B cell (primary cell): ENCODE measurements at regions not wholly inside any gene's neighbourhood (a gene's known extent, or its start where the extent isn't known, plus 50 kb on each side); places are given as distances from the start of the nearest gene placed in this dataset.
"Not testable (repeated sequence)": the region's sequence is repeated elsewhere in the genome, so short reads cannot be mapped to it uniquely, and the experiment has no call there.

ENCODE experiments used
- ATAC-seq: fragments of 200-7000 bp; cut with Tn5 transposase; one replicate; pipeline ENCODE4 v1.10.0; 2021; ENCODE audit warnings: low read depth, mild to moderate bottlenecking, moderate number of reproducible peaks, moderate library complexity
- CTCF ChIA-PET: fragments of 350-600 bp; sonication (Branson Sonifier 250); formaldehyde crosslinking; loops from one replicate; lab custom pipeline; 2021; ENCODE audit warnings: antibody characterized with exemption, inconsistent platforms; lab: Charles Lee
- POLR2A ChIA-PET: fragments of 350-600 bp; sonication (Branson Sonifier 250); formaldehyde crosslinking; loops from one replicate; lab custom pipeline; 2021; ENCODE audit warnings: antibody characterized with exemption; lab: Charles Lee
- DNase-seq: peaks from one replicate; pipeline ENCODE4 v3.0.0; 2013
- H2AFZ ChIP-seq: 2 replicates; pipeline ENCODE4 v1.6.1; 2012; ENCODE audit warnings: mild to moderate bottlenecking, low read depth, low read length; ENCODE audit not compliant: insufficient read depth, poor library complexity, severe bottlenecking
- H3K27ac ChIP-seq, 2 donors: 1 replicate in 1 of 2; 2 replicates in 1 of 2; pipeline ENCODE4 v1.5.1; 2012 to 2013; ENCODE audit warnings: low read length in 2 of 2, mild to moderate bottlenecking in 2 of 2, moderate library complexity in 1 of 2
- H3K27me3 ChIP-seq, 4 experiments: fragments of 200-600 bp in 1 of 4; sonication (generic) in 1 of 4; replicated peaks in 1 of 4; 1 replicate in 2 of 4; 2 replicates in 2 of 4; pipeline versions ENCODE4 v1.6.1 to v1.7.0; 2013 to 2016; ENCODE audit warnings: low read length in 3 of 4, mild to moderate bottlenecking in 2 of 4, mixed read lengths in 1 of 4, moderate library complexity in 1 of 4; ENCODE audit not compliant: insufficient read depth in 4 of 4, control insufficient read depth in 3 of 4; ENCODE audit errors: control extremely low read depth in 1 of 4
- H3K36me3 ChIP-seq, 2 experiments: replicated peaks in 1 of 2; 1 replicate in 1 of 2; 2 replicates in 1 of 2; pipeline versions ENCODE4 v1.6.1 to v1.7.1; 2013; ENCODE audit warnings: low read length in 1 of 2; ENCODE audit not compliant: insufficient read depth in 2 of 2, control insufficient read depth in 1 of 2; ENCODE audit errors: control extremely low read depth in 1 of 2, extremely low read depth in 1 of 2
- H3K4me1 ChIP-seq, 2 donors: fragments of 200-600 bp in 1 of 2; sonication (generic) in 1 of 2; 1 replicate in 1 of 2; 2 replicates in 1 of 2; pipeline versions ENCODE4 v1.5.1 to v1.6.1; 2013 to 2017; ENCODE audit warnings: low read length in 2 of 2; ENCODE audit not compliant: control insufficient read depth in 2 of 2, insufficient read depth in 2 of 2
- H3K4me2 ChIP-seq: replicated peaks from 2 replicates; pipeline ENCODE3; 2012; ENCODE audit warnings: mild to moderate bottlenecking, low read depth, low read length; ENCODE audit not compliant: poor library complexity, severe bottlenecking
- H3K4me3 ChIP-seq, 5 experiments: fragments of 200-600 bp in 1 of 5; sonication (generic) in 1 of 5; 1 replicate in 3 of 5; 2 replicates in 2 of 5; pipeline versions ENCODE4 v1.5.1 to v1.7.0; 2011 to 2016; ENCODE audit warnings: low read length in 4 of 5, mild to moderate bottlenecking in 4 of 5, low read depth in 2 of 5, control low read depth in 1 of 5, moderate library complexity in 1 of 5; ENCODE audit not compliant: insufficient read depth in 1 of 5; ENCODE audit errors: control extremely low read depth in 1 of 5, extremely low read depth in 1 of 5
- H3K79me2 ChIP-seq: fragments of 200-600 bp; sonication (generic); one replicate; pipeline ENCODE4 v1.6.0; 2016; ENCODE audit warnings: low read length; ENCODE audit not compliant: control insufficient read depth, insufficient read depth
- H3K9ac ChIP-seq: fragments of 200-600 bp; sonication (generic); 2 replicates; pipeline ENCODE4 v1.6.1; 2017; ENCODE audit warnings: mild to moderate bottlenecking, low read length, moderate library complexity
- H3K9me3 ChIP-seq, 3 donors: one replicate each; pipeline versions ENCODE4 v1.6.1 to v1.7.1; 2013; ENCODE audit warnings: low read length in 2 of 3; ENCODE audit not compliant: control insufficient read depth in 2 of 3, insufficient read depth in 1 of 3; ENCODE audit errors: control extremely low read depth in 1 of 3
- H4K20me1 ChIP-seq: 2 replicates; pipeline ENCODE4 v1.6.0; 2012; ENCODE audit warnings: mild to moderate bottlenecking, low read length; ENCODE audit not compliant: insufficient read depth, control insufficient read depth, poor library complexity, severe bottlenecking
- H3K27ac Mint-ChIP-seq: one replicate; pipeline ENCODE4 v1.8.0; 2021; ENCODE audit warnings: mixed read lengths
- H3K27me3 Mint-ChIP-seq: one replicate; pipeline ENCODE4 v1.8.0; 2021; ENCODE audit warnings: mixed read lengths
- H3K4me1 Mint-ChIP-seq: one replicate; pipeline ENCODE4 v1.8.0; 2021; ENCODE audit warnings: mixed read lengths
- H3K4me3 Mint-ChIP-seq: one replicate; pipeline ENCODE4 v1.8.0; 2021; ENCODE audit warnings: mixed read lengths
- H3K9me3 Mint-ChIP-seq: one replicate; pipeline ENCODE4 v1.8.0; 2022; ENCODE audit warnings: mixed read lengths; ENCODE audit not compliant: insufficient read depth
- CTCF ChIP-seq: fragments of 200-600 bp; IDR thresholded peaks from one replicate; pipeline ENCODE4 v1.8.0; 2022; ENCODE audit warnings: antibody characterized with exemption, mild to moderate bottlenecking
- EZH2 ChIP-seq: IDR thresholded peaks from 2 replicates; pipeline ENCODE4 v1.6.1; 2012; ENCODE audit warnings: borderline replicate concordance, low read depth, mild to moderate bottlenecking, moderate library complexity, low read length; ENCODE audit not compliant: insufficient read depth, poor library complexity, severe bottlenecking
- WGBS: methylation state at CpG from one replicate; pipeline ENCODE4 v1.1.5; 2013; ENCODE audit warnings: missing lambda C conversion rate; ENCODE audit not compliant: insufficient coverage; 5-methylcytosine and 5-hydroxymethylcytosine counted together
- intact Hi-C: fragments of 100-400 bp; cut with micrococcal nuclease; formaldehyde crosslinking; loops from one replicate; pipeline ENCODE4 v1.10.0; 2022

DNA sequence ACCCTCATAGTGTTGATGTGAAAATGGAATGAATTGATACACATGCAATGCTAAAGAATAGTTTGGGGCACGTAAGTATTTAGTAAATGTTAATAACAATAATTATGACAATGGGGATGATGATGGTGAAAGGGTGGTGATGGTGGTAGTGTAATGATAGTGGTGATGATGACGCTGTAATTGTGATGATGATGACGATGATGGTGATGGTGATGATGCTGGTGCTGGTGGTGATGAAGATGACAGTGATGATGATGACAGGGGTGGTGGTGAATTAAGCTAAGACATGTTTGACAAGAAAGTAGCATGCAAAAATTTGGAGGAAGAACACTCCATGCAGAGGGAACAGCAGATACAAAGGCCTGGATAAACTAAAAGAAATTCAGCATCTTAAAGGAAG lies 364.4 kb upstream of the API5 start:
- no peak overlapping the region for H3K4me3 Mint-ChIP-seq
- intact Hi-C loops = no loop called here
- Histone ChIP-seq H3K9ac (no peak overlapping the region), H3K4me1 (no peaks in the 10 kb centered on the region), H3K36me3 (no peaks in the 10 kb centered on the region), H3K4me3 (no peak overlapping the region), H3K4me2 (no peak overlapping the region), H3K79me2 (no peaks in the 10 kb centered on the region), H3K27ac (no peak overlapping the region), H3K9me3 (peaks cover 0 to 5% (median 1%) of the 10 kb centered on the region in 3 donors), H4K20me1 (no peaks in the 10 kb centered on the region), H2AFZ (no peak overlapping the region), H3K27me3 (no peaks in the 10 kb centered on the region)
- 93% methylated on average over 3 of the region's 3 CpGs for WGBS
- ChIA-PET CTCF (no interaction called here), POLR2A (no interaction called here)
- DNase-seq = no peak
- no peaks in the 10 kb centered on the region for H3K4me1 Mint-ChIP-seq
- ATAC-seq = no peak
- no peak overlapping the region for H3K27ac Mint-ChIP-seq
- H3K9me3 Mint-ChIP-seq = no peaks in the 10 kb centered on the region
- H3K27me3 Mint-ChIP-seq = no peaks in the 10 kb centered on the region
- TF ChIP-seq EZH2 = no peak
- no peak for TF ChIP-seq CTCF

- H3K4me2 ChIP-seq, intact Hi-C loops, H3K9me3 Mint-ChIP-seq, ATAC-seq, H3K4me1 ChIP-seq, POLR2A ChIA-PET, DNase-seq, H3K4me3 Mint-ChIP-seq, H3K27me3 ChIP-seq, H3K27ac Mint-ChIP-seq, H3K79me2 ChIP-seq, CTCF ChIA-PET, H3K4me3 ChIP-seq, H2AFZ ChIP-seq, H3K4me1 Mint-ChIP-seq, H3K9me3 ChIP-seq, H4K20me1 ChIP-seq, H3K27me3 Mint-ChIP-seq, H3K9ac ChIP-seq, H3K36me3 ChIP-seq, H3K27ac ChIP-seq: not testable (repeated sequence)
- 90% methylated on average over 30 of the region's 30 CpGs for WGBS
Measured at GRCh38 chr11:42949738-42950376, 361.9 kb upstream of the API5 start.
